ENCODE measurements at regions not wholly inside any gene's neighbourhood (a gene's known extent, or its start where the extent isn't known, plus 50 kb on each side); places are given as distances from the start of the nearest gene placed in this dataset.

DNA sequence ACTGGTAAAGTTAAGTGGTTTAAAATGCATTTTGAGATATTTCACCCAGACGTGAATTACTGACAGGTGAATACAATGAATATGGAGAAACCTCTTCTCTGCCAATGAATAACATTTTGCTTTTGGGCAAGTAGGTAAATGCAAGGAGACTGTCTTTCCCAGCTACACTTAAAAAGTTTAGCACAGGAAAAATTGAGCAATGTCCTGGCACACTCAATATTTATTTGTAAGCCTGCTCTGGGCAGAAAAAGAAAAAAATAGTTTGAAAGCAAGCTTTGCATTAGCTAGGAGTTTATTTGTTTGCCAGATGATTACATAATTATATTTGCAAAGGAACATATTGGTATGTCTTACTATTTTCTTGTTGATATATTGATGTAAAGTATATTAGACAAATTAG lies 624.2 kb downstream of the ACTR3B start:
- H3K36me3 ChIP-seq (ENCODE audit: control insufficient read depth in 2 of 2, insufficient read depth in 1 of 2, low read length in 2 of 2) = no peaks in the 10 kb centered on the region
- no peak overlapping the region for H3K27ac ChIP-seq (ENCODE audit: extremely low read depth, low read depth, low read length)
- H3K4me1 ChIP-seq (ENCODE audit: control insufficient read depth, insufficient read depth, low read length) = no peaks in the 10 kb centered on the region
- no peak overlapping the region for H3K4me3 ChIP-seq (ENCODE audit: low read depth, low read length)
- ChIA-PET POLR2A (no interaction called here), CTCF (interaction anchor here (0.6 to 0.7 kb wide), 2 partner anchors 166 to 191 kb away, joined by 3 read pairs; no protein-coding TSS in a partner anchor)
- H3K9me3 ChIP-seq (ENCODE audit: control insufficient read depth, insufficient read depth, low read depth, low read length) = no peaks in the 10 kb centered on the region
- TF ChIP-seq, protein P1, sequence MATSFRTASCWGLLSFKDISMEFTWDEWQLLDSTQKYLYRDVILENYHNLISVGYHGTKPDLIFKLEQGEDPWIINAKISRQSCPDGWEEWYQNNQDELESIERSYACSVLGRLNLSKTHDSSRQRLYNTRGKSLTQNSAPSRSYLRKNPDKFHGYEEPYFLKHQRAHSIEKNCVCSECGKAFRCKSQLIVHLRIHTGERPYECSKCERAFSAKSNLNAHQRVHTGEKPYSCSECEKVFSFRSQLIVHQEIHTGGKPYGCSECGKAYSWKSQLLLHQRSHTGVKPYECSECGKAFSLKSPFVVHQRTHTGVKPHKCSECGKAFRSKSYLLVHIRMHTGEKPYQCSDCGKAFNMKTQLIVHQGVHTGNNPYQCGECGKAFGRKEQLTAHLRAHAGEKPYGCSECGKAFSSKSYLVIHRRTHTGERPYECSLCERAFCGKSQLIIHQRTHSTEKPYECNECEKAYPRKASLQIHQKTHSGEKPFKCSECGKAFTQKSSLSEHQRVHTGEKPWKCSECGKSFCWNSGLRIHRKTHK (tag by site-specific recombination; IDR thresholded peaks at IDR 0.05) = no peak
- TF ChIP-seq ZNF324 (tag by site-specific recombination; IDR thresholded peaks at IDR 0.05) (no peak), ZNF221 (tag by site-specific recombination; IDR thresholded peaks at IDR 0.05; ENCODE audit: borderline replicate concordance) (no peak), GLIS2 (tag by site-specific recombination; IDR thresholded peaks at IDR 0.05) (no peak), ZNF837 (tag by site-specific recombination; IDR thresholded peaks at IDR 0.05) (no peak), KLF7 (tag by site-specific recombination; IDR thresholded peaks at IDR 0.05; ENCODE audit: borderline replicate concordance) (no peak), ZFP37 (tag by site-specific recombination; IDR thresholded peaks at IDR 0.05) (no peak), TCF7L2 (IDR thresholded peaks at IDR 0.05; ENCODE audit: borderline replicate concordance, low read depth, low read length) (no peak), BCL11B (tag by site-specific recombination; IDR thresholded peaks at IDR 0.05; ENCODE audit: low read depth) (no peak), ZNF621 (tag by site-specific recombination; IDR thresholded peaks at IDR 0.05) (no peak), SETDB1 (IDR thresholded peaks at IDR 0.05; ENCODE audit: insufficient read length, low read length) (no peak), SP2 (tag by site-specific recombination; IDR thresholded peaks at IDR 0.05) (no peak), IKZF3 (tag by site-specific recombination; IDR thresholded peaks at IDR 0.05) (no peak), ZNF121 (tag by site-specific recombination; IDR thresholded peaks at IDR 0.05) (no peak), YY2 (tag by site-specific recombination; IDR thresholded peaks at IDR 0.05) (no peak), MZF1 (tag by site-specific recombination; IDR thresholded peaks at IDR 0.05; ENCODE audit: borderline replicate concordance) (no peak)
- TF ChIP-seq, protein P2, sequence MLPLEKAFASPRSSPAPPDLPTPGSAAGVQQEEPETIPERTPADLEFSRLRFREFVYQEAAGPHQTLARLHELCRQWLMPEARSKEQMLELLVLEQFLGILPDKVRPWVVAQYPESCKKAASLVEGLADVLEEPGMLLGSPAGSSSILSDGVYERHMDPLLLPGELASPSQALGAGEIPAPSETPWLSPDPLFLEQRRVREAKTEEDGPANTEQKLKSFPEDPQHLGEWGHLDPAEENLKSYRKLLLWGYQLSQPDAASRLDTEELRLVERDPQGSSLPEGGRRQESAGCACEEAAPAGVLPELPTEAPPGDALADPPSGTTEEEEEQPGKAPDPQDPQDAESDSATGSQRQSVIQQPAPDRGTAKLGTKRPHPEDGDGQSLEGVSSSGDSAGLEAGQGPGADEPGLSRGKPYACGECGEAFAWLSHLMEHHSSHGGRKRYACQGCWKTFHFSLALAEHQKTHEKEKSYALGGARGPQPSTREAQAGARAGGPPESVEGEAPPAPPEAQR (tag by site-specific recombination; IDR thresholded peaks at IDR 0.05) = no peak
- TF ChIP-seq, protein P3, sequence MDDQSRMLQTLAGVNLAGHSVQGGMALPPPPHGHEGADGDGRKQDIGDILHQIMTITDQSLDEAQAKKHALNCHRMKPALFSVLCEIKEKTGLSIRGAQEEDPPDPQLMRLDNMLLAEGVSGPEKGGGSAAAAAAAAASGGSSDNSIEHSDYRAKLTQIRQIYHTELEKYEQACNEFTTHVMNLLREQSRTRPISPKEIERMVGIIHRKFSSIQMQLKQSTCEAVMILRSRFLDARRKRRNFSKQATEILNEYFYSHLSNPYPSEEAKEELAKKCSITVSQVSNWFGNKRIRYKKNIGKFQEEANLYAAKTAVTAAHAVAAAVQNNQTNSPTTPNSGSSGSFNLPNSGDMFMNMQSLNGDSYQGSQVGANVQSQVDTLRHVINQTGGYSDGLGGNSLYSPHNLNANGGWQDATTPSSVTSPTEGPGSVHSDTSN (CRISPR knock-in tag; IDR thresholded peaks at IDR 0.05) = no peak
- TF ChIP-seq, protein P4, sequence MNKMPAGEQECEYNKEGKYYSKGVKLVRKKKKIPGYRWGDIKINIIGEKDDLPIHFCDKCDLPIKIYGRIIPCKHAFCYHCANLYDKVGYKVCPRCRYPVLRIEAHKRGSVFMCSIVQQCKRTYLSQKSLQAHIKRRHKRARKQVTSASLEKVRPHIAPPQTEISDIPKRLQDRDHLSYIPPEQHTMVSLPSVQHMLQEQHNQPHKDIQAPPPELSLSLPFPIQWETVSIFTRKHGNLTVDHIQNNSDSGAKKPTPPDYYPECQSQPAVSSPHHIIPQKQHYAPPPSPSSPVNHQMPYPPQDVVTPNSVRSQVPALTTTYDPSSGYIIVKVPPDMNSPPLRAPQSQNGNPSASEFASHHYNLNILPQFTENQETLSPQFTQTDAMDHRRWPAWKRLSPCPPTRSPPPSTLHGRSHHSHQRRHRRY (tag by site-specific recombination; IDR thresholded peaks at IDR 0.05) = no peak

DNA sequence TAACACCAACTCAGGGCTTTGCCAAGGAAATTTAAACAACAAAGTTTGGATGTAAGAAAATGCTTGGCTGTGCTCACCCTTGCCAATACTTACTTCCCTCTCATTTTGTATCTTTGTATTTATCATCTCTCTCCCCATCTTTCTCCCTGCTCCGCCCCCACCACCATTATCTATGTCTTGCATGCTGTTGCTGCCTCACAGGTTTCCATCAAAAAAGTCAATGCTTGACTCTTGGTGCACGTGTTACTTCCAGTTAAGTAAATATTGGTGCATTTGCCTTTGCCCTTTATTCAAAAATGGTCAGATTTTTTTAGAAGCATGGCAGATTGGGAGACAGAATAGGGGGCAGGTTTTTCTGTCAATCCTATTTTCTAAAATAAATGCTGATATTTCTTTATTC lies 626.0 kb downstream of the ACTR3B start:
- ChIA-PET CTCF (no interaction called here), POLR2A (interaction anchor here (0.6 kb wide), 1 partner anchor 1694 kb away, joined by 3 read pairs; no protein-coding TSS in a partner anchor)
- H3K27ac ChIP-seq (ENCODE audit: extremely low read depth, low read depth, low read length) = no peak overlapping the region
- no peak overlapping the region for H3K4me3 ChIP-seq (ENCODE audit: low read depth, low read length)
- H3K36me3 ChIP-seq (ENCODE audit: control insufficient read depth in 2 of 2, insufficient read depth in 1 of 2, low read length in 2 of 2) = no peaks in the 10 kb centered on the region
- H3K4me1 ChIP-seq (ENCODE audit: control insufficient read depth, insufficient read depth, low read length) = no peaks in the 10 kb centered on the region
- H3K9me3 ChIP-seq (ENCODE audit: control insufficient read depth, insufficient read depth, low read depth, low read length) = no peaks in the 10 kb centered on the region
- TF ChIP-seq, protein P5, sequence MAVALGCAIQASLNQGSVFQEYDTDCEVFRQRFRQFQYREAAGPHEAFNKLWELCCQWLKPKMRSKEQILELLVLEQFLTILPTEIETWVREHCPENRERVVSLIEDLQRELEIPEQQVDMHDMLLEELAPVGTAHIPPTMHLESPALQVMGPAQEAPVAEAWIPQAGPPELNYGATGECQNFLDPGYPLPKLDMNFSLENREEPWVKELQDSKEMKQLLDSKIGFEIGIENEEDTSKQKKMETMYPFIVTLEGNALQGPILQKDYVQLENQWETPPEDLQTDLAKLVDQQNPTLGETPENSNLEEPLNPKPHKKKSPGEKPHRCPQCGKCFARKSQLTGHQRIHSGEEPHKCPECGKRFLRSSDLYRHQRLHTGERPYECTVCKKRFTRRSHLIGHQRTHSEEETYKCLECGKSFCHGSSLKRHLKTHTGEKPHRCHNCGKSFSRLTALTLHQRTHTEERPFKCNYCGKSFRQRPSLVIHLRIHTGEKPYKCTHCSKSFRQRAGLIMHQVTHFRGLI (tag by site-specific recombination; IDR thresholded peaks at IDR 0.05) = no peak
- TF ChIP-seq ZNF830 (tag by site-specific recombination; IDR thresholded peaks at IDR 0.05; ENCODE audit: low read depth) (no peak), ZSCAN30 (tag by site-specific recombination; IDR thresholded peaks at IDR 0.05) (no peak), ZNF629 (tag by site-specific recombination; IDR thresholded peaks at IDR 0.05) (no peak), ZFHX2 (tag by site-specific recombination; conservative IDR thresholded peaks at IDR 0.05) (no peak), ZNF223 (tag by site-specific recombination; IDR thresholded peaks at IDR 0.05) (no peak)
- TF ChIP-seq, protein P6, sequence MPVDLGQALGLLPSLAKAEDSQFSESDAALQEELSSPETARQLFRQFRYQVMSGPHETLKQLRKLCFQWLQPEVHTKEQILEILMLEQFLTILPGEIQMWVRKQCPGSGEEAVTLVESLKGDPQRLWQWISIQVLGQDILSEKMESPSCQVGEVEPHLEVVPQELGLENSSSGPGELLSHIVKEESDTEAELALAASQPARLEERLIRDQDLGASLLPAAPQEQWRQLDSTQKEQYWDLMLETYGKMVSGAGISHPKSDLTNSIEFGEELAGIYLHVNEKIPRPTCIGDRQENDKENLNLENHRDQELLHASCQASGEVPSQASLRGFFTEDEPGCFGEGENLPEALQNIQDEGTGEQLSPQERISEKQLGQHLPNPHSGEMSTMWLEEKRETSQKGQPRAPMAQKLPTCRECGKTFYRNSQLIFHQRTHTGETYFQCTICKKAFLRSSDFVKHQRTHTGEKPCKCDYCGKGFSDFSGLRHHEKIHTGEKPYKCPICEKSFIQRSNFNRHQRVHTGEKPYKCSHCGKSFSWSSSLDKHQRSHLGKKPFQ (tag by site-specific recombination; IDR thresholded peaks at IDR 0.05) = no peak
- TF ChIP-seq, protein P4 (tag by site-specific recombination; IDR thresholded peaks at IDR 0.05) = no peak
